Kidney (tissue), 13 donors: ENCODE measurements at regions not wholly inside any gene's neighbourhood (a gene's known extent, or its start where the extent isn't known, plus 50 kb on each side); places are given as distances from the start of the nearest gene placed in this dataset.

Experiments used
- DNase-seq, 5 donors: peaks; one replicate each; pipeline ENCODE4 v3.0.0-alpha.2; 2013 to 2020
- FAIRE-seq: peaks from 2 replicates; lab custom pipeline; 2012; peaks lifted over from hg19 to GRCh38; lab: Jason Lieb, UNC
- H3K27ac ChIP-seq, 2 donors: one replicate each; pipeline ENCODE4 v1.7.0; 2013; ENCODE audit warnings: low read depth in 2 of 2, low read length in 2 of 2, inconsistent platforms in 1 of 2
- H3K27me3 ChIP-seq: one replicate; pipeline ENCODE4 v1.7.1; 2013; ENCODE audit warnings: low read length, inconsistent platforms; ENCODE audit not compliant: control insufficient read depth, insufficient read depth
- H3K36me3 ChIP-seq, 3 donors: one replicate each; pipeline versions ENCODE4 v1.7.0 to v1.7.1; 2013; ENCODE audit warnings: low read length in 3 of 3, control low read depth in 1 of 3, inconsistent platforms in 1 of 3; ENCODE audit not compliant: insufficient read depth in 3 of 3, control insufficient read depth in 2 of 3
- H3K4me1 ChIP-seq, 3 donors: one replicate each; pipeline versions ENCODE4 v1.7.0 to v1.7.1; 2013; ENCODE audit warnings: low read length in 3 of 3, inconsistent platforms in 1 of 3, low read depth in 1 of 3; ENCODE audit not compliant: control insufficient read depth in 2 of 3, insufficient read depth in 2 of 3
- H3K4me3 ChIP-seq, 3 donors: one replicate each; pipeline versions ENCODE4 v1.7.0 to v1.8.1; 2013; ENCODE audit warnings: low read length in 3 of 3, control low read depth in 1 of 3, inconsistent platforms in 1 of 3
- H3K9ac ChIP-seq, 3 donors: one replicate each; pipeline versions ENCODE4 v1.7.0 to v1.7.1; 2013; ENCODE audit warnings: low read length in 3 of 3, control low read depth in 1 of 3, inconsistent platforms in 1 of 3
- H3K9me3 ChIP-seq, 3 donors: one replicate each; pipeline versions ENCODE4 v1.7.0 to v1.7.1; 2013; ENCODE audit warnings: low read length in 3 of 3, control low read depth in 1 of 3, inconsistent platforms in 1 of 3; ENCODE audit not compliant: control insufficient read depth in 2 of 3, insufficient read depth in 1 of 3
- CTCF ChIP-seq: IDR thresholded peaks from 3 replicates; pipeline ENCODE4 v1.5.1; 2012; ENCODE audit warnings: mild to moderate bottlenecking, moderate library complexity, borderline replicate concordance; ENCODE audit not compliant: insufficient read depth; ENCODE audit errors: extremely low read depth
- intact Hi-C: fragments of 100-400 bp; cut with DNase I; formaldehyde crosslinking; loops from one replicate; pipeline ENCODE4 v1.11.1; 2022
- donor health status: control.
- donor health status: control.
- donor health status: control.
- donor health status: control.
- donor health status: control.
- donor health status: DM: yes; HTN: yes; CAD: no.
- donor health status: Normal renal cell carcinoma (clear cell type).

- no peak for TF ChIP-seq CTCF
- H3K36me3 ChIP-seq: no peaks in the 10 kb centered on the region
- no peaks in the 10 kb centered on the region for H3K9me3 ChIP-seq
- no peaks in the 10 kb centered on the region for H3K4me1 ChIP-seq
- H3K9ac ChIP-seq: no peak overlapping the region
- DNase-seq (no peak), FAIRE-seq (no peak)
- no peak overlapping the region for H3K4me3 ChIP-seq
- no peak overlapping the region for H3K27ac ChIP-seq
- intact Hi-C loops: no loop called here
- H3K27me3 ChIP-seq: no peaks in the 10 kb centered on the region
Observed at GRCh38 chr1:90391126-90391525, 326.0 kb downstream of the BARHL2 start.

GRCh38 chr1:90387805-90388204, 329.3 kb downstream of the BARHL2 start:
- no peak for TF ChIP-seq CTCF
- no peaks in the 10 kb centered on the region for H3K36me3 ChIP-seq
- no peaks in the 10 kb centered on the region for H3K4me1 ChIP-seq
- H3K4me3 ChIP-seq: no peak overlapping the region
- H3K9ac ChIP-seq: no peak overlapping the region
- FAIRE-seq: no peak
- no peaks in the 10 kb centered on the region for H3K9me3 ChIP-seq
- intact Hi-C loops: no loop called here
- no peaks in the 10 kb centered on the region for H3K27me3 ChIP-seq
- H3K27ac ChIP-seq: no peak overlapping the region
- DNase-seq: no peak

GRCh38 chr1:90386899-90387720, 330.0 kb downstream of the BARHL2 start:
- no peaks in the 10 kb centered on the region for H3K36me3 ChIP-seq
- H3K27me3 ChIP-seq: no peaks in the 10 kb centered on the region
- DNase-seq: no peak
- H3K4me3 ChIP-seq: no peak overlapping the region
- no peaks in the 10 kb centered on the region for H3K4me1 ChIP-seq
- H3K27ac ChIP-seq: no peak overlapping the region
- intact Hi-C loops: no loop called here
- FAIRE-seq: no peak
- no peaks in the 10 kb centered on the region for H3K9me3 ChIP-seq
- TF ChIP-seq CTCF: no peak
- no peak overlapping the region for H3K9ac ChIP-seq

GRCh38 chr1:90384193-90384592, 332.9 kb downstream of the BARHL2 start:
- no peak for TF ChIP-seq CTCF
- Histone ChIP-seq H3K36me3 (no peaks in the 10 kb centered on the region), H3K4me1 (no peaks in the 10 kb centered on the region), H3K4me3 (no peak overlapping the region), H3K27ac (no peak overlapping the region), H3K27me3 (no peaks in the 10 kb centered on the region), H3K9me3 (no peaks in the 10 kb centered on the region), H3K9ac (no peak overlapping the region)
- FAIRE-seq (no peak), DNase-seq (peak in 3 of 5 donors; percentile 17 to 40 (median 22))
- intact Hi-C loops: no loop called here
